ENCODE measurements at regions not wholly inside any gene's neighbourhood (a gene's known extent, or its start where the extent isn't known, plus 50 kb on each side); places are given as distances from the start of the nearest gene placed in this dataset.
"Not testable (repeated sequence)": the region's sequence is repeated elsewhere in the genome, so short reads cannot be mapped to it uniquely, and the experiment has no call there.

DNA sequence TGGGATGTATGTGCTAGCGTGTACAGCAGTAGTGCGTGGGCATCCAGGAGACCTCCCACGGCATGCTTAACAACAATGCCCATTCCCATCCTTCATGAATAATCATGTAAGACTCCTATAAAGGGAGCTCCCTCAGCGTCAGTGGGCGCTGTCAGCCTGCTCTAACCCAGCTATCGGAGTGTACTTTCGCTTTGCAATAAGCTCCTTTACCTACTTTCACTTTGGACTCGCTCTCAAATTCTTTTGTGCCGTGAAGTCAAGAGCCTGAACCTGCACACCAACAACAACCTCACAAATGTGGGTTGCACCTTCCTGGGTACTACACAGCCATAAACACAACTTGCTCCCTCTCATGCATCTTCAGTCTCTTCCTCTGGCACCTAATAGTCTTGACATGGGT, 114.8 kb upstream of the PAXBP1 start:
- FAIRE-seq: no peak

DNA sequence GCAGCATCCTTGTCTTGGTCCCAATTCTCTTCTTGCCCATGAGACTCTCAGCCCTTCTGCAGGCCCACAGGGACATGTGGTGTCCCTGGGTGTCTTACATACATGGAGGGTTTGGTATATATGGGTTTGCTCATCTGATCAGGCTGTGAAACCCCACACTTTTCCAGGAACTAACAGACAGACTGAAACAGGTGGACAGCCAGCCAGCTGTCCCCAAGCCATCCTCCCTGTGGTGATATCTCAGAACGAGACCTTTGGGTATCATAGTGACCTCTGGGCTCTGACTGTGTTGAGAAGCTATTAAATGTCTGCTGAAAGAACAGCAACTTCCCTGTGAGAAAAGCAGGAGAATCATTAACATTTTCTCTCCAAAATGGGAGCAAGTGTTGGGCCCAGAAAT, 115.5 kb upstream of the PAXBP1 start:
- FAIRE-seq: no peak

DNA sequence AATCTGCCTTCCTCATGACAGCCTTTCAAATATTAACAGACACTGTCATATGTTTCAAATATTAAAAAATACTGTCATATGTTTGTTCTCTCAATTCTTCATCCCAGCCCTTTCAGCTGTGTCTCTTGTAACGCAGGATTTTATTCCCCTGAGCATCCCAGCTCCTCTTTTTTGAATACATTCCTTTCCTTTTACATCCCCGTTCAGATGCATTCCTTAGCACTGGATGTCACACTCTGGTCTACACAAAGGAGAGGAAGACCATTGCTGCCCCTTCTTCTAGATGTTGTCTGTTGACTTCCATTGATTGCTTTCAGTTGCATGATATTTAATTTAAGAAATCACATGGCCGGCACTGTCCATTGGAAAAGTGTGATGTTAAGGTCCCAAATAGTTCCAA, 117.4 kb upstream of the PAXBP1 start:
- no peak for FAIRE-seq

DNA sequence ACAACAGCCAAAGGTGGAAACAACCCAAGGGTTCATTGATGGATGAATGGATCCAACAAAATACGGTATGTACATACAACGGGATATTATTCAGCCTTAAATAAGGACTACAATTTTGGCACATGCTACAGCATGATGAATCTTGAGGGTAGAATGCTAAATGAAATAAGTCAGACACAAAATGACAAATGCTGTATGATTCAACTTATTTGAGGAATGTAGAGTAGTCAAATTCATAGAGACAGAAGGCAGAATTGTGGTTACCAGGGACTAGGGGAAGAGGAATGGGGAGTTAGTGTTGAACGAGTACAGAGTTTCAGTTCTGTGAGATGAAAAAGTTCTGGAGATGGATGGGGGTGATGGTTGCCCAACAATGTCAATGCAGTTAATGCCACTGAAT, 118.0 kb upstream of the PAXBP1 start:
- no peak for FAIRE-seq

DNA sequence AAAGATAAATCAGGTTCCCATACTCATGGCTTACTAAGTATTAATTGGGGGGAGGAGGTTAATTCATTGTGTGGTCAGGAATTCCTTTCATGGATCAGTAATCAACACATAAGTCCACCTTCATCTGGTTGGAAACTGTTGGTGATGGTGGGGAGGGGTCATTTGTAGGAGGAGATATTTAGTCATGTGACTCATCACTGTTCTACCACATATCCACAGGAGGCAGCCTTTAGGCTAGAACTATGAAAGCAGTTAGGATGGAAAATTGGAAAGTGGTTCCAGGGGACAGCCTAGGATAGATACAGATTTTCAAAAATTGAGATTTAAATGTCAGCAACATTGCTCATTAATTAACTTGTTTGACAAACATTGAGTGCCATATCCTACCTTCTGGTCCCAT, 122.8 kb upstream of the PAXBP1 start:
- no peak for FAIRE-seq

DNA sequence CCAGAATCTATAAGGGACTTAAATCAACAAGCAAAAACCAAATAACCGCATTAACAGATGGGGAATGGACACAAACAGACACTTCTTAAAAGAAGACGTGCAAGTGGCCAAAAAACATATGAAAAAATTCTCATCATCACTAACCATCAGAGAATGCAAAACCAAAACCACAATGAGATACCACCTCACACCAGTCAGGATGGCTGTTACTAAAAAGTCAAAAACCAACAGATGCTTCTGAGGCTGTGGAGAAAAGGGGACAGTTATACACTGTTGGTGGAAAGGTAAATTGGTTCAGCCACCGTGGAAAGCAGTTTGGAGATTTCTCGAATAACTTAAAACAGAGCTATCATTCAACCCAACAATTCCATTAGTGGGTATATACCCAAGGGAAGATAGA, 124.9 kb upstream of the OLIG2 start:
- FAIRE-seq: no peak

DNA sequence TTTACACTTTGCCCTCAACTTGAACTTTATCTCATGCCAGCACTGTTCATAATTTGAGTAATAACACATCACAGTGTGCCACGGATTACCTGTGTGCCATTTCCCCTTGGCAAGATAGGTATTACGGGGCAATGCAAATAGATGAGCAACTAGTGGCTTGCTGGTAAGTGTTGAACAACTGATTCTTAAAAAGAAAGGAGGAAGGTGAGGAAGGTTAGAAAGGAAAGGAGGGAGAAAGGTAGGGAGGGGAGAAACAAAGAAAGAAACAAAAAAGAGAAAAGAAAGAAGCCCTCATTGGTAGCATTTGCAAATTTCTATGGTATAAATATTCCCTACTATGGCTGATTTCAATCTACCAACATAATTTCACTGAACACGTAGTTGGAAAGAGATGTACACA, 118.2 kb upstream of the OLIG2 start:
- no peak for FAIRE-seq

DNA sequence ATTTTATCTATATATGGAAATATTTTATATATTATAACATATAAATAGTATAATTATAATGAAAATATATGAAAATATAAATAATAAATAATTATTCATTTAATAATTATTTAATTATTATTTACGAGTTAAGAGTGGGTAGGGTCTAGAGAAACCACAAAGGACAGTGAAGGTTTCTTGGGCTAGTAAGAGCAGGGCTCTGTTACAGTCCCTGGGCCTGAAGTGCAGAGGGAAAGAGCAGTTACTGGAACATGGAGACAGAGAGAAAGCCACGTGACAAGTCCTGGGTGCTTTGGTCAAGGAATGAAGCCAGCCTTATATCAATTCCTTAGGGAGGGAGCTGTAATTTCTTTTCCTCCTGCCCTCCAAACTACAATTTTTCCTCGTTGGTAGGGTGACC, 117.2 kb upstream of the OLIG2 start:
- FAIRE-seq: no peak

DNA sequence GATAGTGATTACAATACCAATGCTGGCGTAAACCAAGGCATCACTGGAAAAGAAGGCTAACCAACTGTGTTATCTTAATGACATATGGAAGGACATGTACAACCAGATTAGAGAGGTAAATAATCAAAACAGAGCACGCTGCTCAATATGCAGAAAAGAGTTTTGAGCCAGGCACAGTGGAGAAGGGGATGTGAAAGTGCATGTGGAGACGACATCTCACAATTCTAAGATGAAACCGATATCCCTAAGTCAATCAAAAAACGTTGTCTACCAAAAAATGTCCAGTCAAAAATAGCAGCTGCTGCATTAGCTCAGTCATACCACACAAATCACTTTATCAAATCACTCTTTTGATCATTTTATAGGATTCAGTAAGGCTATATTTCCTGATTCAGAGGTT, 116.3 kb upstream of the OLIG2 start:
- no peak for FAIRE-seq

DNA sequence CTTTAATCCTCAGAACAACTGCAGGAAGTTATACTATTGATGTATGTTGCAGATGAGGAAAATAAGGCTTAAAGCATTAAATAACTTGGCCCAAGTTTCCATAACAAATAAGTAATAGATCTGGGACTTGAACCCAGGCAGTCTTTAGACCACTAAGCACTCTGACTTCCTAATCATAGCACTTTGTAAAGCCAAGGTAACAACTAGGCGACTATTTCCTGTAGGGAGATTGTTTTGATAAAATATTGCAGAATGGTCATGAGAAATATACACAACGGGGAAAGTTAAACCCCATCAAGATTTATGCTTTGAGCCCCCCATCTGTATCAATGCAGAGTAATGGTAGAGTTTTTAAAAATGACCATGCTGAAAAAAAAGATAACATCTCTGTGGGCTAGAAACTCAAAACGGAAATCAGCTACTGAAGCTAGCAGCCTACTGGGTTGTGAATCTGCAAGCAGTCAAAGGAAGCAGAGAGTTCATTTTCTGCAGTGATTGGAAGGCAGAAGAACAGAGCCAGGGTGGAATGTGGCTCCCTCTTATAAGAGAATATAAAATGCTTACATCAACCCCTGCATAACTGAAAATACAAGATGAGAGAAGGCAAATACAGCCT, 111.2 kb upstream of the OLIG2 start:
- no peak for FAIRE-seq

DNA sequence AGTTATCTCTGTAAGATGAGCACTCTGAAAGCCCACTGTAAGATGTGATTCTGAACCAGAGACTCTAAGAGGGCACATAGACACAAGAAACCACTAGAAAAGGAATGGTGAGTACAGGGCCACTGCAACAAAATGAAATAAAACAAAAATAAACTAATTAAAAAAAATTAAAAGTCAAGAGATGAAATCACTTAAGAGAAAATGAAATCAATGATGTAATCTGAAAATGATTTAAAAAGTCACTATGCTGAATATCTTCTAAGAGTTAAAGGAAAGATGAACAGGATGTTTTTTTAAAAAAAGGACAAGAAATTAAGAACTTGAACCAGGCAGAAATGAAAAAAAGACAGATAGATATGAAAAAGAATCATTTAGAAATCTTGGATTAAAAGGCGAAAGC, 110.6 kb upstream of the OLIG2 start:
- no peak for FAIRE-seq

DNA sequence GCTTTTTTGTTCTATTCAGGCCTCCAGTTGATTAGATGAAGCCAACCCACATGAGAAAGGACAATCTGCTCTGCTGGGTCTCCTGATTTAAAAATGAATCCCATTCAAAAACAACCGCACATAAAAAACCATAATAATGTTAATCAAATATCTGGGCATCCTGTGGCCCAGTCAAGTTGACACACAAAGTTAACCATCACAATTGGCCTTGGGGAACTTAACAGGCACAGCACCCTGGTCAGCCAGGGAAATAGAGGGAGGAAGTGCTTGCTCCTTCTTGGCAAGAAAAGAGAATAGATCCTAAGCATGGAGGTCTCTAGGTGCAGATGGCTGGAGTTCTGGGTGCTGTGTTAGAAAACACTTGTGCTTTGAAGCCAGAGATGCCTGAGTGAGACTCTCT, 109.6 kb upstream of the OLIG2 start:
- no peak for FAIRE-seq

DNA sequence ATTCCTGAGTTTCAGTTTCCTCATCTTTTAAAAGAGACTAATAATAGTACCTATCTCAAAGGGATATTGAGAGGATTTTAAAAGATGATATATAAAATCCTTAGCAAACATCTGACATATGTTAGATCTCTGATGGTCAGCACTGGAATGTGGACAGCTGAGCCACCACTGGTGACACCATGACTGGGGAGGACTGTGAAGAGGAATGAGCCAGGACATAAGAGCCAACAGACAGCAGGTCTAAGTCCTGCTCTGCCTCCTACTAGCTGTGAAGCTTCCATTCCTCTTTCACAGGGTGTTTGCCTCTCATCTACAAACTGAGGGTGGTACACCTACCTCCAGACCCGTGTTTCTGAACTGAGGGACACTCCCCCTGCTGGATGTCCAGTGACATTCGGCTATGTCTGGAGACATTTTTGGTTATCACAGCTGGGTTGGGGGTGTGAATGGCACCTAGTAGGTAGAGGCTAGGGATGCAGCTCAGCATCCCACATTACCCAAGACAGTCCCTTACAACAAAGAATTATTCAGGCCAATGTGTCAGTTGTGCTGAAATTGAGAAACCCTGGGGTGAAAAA, 109.1 kb upstream of the OLIG2 start:
- FAIRE-seq: no peak

DNA sequence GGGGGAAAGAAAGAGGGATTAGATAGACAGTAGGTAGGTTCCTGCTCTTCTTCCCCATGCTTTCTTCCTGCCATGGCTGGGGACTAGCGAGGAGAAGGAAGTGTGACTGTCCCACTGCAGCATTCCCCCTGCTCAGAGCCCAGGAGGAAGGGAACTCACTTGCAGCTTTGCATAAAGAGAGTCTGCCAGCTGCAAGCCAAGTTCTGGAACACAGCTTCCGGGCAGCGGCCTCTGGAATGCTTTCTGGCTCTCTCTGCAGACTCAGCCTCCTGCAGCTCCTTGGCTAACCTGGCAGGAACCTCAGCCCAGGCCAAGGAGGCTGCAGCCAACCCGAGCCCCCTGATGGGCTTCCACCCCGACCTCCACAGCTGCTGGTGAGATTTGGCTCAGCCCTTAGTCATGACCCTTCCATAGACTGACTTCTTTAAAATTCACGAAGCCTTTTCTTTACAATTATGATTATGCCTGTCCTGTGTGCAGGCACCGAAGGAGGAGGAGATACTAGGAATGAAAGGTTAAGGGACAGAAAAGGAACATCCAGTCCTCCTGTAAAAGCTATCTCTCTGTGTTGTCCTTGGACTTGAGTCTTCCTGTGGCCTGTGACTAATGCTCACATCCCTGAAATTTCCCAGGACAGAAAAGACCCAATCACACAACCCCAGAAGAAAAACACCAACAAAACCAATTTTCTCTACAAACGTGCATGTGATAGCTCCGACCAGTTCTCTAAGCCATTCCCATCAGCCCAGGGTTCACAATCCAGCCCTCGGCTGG, 108.2 kb upstream of the OLIG2 start:
- FAIRE-seq: no peak

DNA sequence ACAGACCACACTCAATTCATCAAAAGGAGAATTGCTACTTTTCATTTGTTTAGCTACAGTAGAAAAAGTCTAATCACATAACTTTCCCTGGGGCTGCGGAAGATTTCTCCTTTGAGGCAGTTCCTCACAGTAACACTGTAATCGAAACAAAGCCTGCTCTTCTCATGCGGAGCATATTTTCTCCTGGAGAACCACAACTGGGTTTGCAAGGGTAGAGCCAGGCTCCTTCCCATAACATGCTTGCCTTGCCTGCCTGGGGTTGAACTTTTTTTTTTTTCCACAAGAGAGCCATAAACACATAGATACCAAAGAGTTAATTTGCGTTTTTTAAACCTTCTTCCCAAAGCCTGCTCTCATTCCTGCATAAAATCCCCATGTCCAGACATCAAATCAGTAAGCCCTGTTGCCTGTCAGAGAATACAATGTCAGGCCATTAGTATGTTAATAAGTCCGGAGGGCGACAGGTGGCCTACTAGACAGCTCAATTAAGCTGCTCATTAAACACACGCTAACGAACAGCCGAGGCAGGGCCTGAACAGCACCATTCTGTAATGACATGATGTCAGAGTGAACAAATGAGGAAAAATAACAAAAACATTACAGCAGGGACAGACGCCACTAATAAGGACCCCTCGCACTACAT, 107.1 kb upstream of the OLIG2 start:
- FAIRE-seq: no peak

DNA sequence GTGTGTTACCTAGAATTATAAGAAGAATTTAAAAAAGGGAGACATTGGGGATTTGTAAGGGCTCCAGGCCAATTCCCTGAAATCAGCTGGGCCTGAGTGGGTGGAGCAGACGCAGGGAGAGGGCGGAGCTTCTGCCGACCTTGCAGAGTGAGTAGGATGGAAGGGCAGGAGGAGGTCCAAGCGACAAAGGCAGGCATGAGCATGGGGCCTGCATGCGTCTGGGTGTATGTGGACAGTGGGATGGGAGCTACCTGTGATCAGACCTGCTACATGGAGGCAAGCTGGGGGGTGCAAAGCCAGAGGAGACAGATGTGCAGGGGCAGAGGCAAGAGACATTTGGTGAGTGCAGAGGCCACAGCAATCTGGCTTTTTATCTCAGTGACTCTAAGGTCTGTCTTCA, 105.3 kb upstream of the OLIG2 start:
- FAIRE-seq: no peak

DNA sequence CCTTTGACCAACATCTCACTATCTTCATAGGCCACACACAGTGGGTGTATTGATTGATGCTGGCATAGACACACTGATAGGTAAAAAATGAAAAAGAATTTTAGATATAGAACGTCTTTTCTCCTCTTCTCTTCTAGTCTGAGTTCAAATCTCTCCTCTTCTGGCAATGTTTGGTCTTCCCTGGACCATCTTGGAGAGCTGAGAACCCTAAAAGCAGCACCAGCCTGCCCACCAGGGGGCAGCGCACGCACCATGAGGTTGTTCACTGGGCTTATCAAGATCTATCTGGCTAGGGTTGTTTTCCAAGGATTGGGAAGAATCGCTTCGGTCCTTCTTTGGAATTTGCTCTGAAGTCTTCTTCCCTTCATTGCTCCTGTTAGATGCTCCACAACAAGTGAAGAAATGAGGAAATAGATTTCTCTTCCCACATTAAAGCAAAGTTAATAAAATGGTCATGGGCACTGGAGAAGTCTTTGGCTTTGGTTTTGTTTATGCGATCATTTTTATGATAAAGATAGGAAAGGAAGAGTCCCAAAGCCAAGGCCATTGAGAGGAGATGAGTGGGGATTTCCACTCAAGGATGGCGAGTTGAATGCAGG, 104.0 kb upstream of the OLIG2 start:
- no peak for FAIRE-seq

DNA sequence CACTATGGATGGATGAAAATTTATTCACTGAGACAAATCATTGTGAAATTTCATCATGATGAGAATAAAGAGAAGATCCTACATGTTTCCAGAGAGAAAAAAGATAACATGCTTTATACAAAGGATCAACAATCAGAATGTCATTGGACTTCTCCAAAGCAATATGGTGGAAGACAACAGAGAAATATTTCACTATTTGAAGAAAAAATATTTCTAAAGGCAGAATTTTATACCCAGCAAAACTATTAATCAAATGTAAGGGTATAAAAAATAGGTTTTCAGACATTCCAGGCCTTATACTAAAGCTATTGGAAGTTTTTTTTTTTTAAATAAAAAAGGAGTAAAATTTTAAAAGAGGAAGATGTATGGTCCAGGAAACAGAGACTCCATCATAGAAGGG, 100.6 kb upstream of the OLIG2 start:
- FAIRE-seq: no peak

DNA sequence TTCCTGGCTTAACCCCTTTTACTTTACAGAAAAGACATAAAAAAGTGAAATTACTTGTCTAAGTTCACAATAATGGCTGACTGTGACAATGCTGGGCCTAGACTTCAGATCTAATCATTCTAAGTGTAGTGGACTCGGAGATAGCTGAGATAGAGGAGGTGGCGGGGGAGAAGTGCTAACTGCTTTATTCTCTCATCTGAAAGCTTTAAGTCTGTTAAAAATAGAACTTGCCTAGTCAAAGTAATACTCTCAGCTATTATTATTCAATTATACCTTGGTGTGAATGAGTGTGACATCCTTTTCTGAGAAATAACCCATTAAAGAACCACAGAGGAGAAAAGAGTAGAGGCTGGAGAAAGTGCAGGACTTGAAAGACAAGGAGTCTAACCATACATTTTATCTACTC, 96.1 kb upstream of the OLIG2 start:
- FAIRE-seq: no peak

DNA sequence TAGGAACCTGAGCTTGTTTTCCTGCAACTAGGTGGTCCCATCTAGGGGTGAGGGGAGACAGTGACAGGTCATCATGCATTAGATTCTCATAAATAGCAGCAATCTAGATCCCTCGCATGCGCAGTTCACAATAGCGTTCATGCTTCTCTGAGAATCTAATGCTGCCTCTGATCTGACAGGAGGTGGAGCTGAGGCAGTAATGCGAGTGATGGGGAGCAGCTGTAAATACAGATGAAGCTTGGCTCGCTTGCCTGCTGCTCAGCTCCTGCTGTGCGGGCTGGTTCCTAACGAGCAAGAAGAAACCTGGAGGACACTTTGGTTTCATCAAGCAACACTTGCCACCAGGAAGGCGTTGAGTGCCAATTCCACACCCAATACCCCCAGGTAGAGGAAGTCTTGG, 95.1 kb upstream of the OLIG2 start:
- no peak for FAIRE-seq

DNA sequence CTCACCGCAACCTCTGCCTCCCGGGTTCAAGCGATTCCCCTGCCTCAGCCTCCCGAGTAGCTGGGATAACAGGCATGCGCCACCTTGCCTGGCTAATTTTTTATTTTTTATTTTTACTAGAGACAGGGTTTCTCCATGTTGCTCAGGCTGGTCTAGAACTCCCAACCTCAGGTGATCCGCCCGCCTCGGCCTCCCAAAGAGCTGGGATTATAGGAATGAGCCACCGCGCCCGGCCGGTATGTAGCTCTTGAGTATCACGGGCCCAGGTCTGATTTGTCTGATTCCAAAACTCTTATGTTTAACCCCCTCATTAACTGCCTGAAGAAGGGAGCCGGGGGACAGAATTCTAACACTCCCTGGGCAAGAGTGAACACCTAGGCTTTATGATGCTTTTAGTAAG, 91.7 kb upstream of the OLIG2 start:
- not testable (repeated sequence) for FAIRE-seq

DNA sequence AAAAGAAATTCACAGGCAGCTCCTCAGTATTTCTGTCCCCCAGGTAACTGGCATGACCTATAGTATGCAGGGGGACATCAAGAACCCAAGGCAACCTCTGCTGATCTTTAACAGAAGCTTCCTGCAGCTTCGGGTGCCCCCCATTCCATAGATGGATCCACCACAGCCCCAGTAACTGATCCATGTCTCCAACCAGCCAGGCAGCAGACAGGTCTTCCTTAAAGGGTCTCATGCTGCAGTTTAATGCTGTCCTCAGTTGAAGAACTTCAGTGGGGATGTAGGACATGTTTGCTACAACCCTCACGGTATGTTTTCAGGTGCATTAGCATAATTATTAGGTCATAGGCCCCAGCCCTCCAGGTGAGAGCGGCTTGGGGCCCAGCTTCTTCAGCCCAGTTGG, 90.9 kb upstream of the OLIG2 start:
- FAIRE-seq: no peak

DNA sequence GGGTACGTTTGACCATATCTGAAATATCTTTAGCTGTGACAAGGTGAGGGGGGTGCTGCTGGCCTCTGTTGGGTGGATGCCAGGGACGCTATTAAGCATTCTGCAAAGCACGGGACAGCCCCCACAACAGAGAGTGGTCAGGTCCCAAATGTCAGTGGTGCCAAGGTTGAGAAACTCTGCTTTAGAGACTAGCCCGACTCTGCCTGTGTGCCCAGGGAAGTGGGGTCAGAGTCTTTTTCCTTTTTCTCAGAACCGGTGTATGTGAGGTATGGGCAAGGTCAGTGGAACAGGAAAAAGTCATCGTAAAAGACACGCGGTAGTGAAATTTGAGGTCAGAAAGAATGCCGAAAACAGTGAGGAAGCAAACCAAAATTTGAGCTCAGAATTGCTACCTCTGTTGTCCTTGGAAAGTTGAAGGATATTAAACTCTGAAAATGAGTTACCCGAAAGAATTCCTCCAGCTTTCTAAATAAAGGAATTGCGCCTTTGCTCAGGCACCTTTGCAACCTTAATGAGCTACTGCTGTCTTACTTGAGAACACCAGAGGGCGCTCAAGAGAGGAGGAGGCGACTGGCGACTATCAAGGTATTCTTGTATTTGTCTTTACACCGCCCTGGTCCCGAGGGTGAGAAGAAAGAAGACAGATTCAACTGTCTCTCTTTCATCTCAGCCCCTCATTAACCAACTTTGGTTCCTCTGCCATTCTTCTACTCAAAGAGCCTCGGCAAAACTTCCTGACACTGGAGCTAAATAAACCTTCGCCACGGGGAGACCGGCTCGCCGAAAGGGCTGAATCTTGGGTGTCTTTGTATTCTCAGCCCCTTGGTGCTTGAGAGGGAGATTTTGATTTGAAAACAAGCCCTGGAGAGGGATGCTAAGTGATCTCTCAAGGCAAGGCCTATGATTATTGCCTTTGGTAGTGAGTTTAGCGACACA, 85.4 kb upstream of the OLIG2 start:
- FAIRE-seq: no peak

All from TTC549 (cell line).